H1 (cell line): ENCODE measurements at regions not wholly inside any gene's neighbourhood (a gene's known extent, or its start where the extent isn't known, plus 50 kb on each side); places are given as distances from the start of the nearest gene placed in this dataset.

Experiments
- CHD7 ChIP-seq: fragments of 300-600 bp; sonication (generic); IDR thresholded peaks from 2 replicates; pipeline ENCODE4 v1.7.1; 2012; ENCODE audit warnings: low read length, moderate library complexity, mild to moderate bottlenecking, inconsistent platforms; ENCODE audit not compliant: insufficient replicate concordance
- FOSL1 ChIP-seq: IDR thresholded peaks from 2 replicates; pipeline ENCODE4 v1.6.1; 2011; ENCODE audit warnings: mild to moderate bottlenecking, low read depth, low read length, moderate library complexity; ENCODE audit not compliant: insufficient read depth
- GTF2F1 ChIP-seq: IDR thresholded peaks from 2 replicates; pipeline ENCODE4 v1.6.1; 2012; ENCODE audit warnings: low read depth, low read length, improper control_type of control experiment, borderline replicate concordance
- JUND ChIP-seq: IDR thresholded peaks from 2 replicates; pipeline ENCODE4 v1.6.1; 2011; ENCODE audit warnings: mild to moderate bottlenecking, improper control_type of control experiment, low read length
- MAFK ChIP-seq: IDR thresholded peaks from 2 replicates; pipeline ENCODE4 v1.6.1; 2012; ENCODE audit warnings: low read depth, mild to moderate bottlenecking, improper control_type of control experiment, low read length
- TAF1 ChIP-seq: IDR thresholded peaks from 2 replicates; pipeline ENCODE4 v1.6.1; 2011; ENCODE audit warnings: mild to moderate bottlenecking, low read depth, low read length
- TF ChIP-seq, protein P1 (sequence below), 3 experiments: IDR thresholded peaks; 1 replicate in 2 of 3; 2 replicates in 1 of 3; pipeline versions ENCODE4 v1.5.1 to v1.6.1; 2011; ENCODE audit warnings: low read length in 3 of 3, mild to moderate bottlenecking in 3 of 3, inconsistent platforms in 2 of 3, low read depth in 1 of 3, moderate library complexity in 1 of 3; ENCODE audit not compliant: insufficient read depth in 1 of 3; ENCODE audit errors: control extremely low read depth in 1 of 3

DNA sequence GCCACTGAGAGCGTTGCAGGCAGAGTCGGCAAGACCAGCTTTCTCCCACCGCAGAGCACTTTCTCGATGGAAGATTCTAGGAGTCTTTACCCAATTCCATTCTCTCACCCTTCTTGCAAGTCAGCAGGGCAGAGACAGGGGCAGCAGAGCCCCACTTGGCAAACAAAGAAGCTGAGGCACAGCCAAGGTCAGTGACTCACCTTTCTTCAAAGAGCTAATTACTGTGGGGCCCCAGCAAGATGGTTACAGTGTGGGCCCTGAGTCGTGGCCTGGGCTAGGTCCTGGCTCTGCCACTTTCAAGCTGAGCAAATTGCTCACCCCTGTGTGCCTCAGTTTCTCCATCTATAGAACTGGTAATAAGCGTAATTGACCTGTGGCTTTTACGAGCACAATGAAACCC, 277.0 kb downstream of the PREX1 start (continued):
- TF ChIP-seq, protein P1, sequence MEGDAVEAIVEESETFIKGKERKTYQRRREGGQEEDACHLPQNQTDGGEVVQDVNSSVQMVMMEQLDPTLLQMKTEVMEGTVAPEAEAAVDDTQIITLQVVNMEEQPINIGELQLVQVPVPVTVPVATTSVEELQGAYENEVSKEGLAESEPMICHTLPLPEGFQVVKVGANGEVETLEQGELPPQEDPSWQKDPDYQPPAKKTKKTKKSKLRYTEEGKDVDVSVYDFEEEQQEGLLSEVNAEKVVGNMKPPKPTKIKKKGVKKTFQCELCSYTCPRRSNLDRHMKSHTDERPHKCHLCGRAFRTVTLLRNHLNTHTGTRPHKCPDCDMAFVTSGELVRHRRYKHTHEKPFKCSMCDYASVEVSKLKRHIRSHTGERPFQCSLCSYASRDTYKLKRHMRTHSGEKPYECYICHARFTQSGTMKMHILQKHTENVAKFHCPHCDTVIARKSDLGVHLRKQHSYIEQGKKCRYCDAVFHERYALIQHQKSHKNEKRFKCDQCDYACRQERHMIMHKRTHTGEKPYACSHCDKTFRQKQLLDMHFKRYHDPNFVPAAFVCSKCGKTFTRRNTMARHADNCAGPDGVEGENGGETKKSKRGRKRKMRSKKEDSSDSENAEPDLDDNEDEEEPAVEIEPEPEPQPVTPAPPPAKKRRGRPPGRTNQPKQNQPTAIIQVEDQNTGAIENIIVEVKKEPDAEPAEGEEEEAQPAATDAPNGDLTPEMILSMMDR (IDR thresholded peaks at IDR 0.05; ENCODE audit: control extremely low read depth in 1 of 3, insufficient read depth in 1 of 3, low read depth in 1 of 3, low read length in 3 of 3) = no peak
- no peak for TF ChIP-seq FOSL1
- TF ChIP-seq MAFK = no peak
- no peak for TF ChIP-seq JUND
- TF ChIP-seq CHD7 = no peak
- no peak for TF ChIP-seq TAF1
- no peak for TF ChIP-seq GTF2F1
